ENCODE measurements at regions not wholly inside any gene's neighbourhood (a gene's known extent, or its start where the extent isn't known, plus 50 kb on each side); places are given as distances from the start of the nearest gene placed in this dataset.
"Not testable (repeated sequence)": the region's sequence is repeated elsewhere in the genome, so short reads cannot be mapped to it uniquely, and the experiment has no call there.

GRCh38 chr2:11877764-11878163 lies 131.3 kb downstream of the LPIN1 start:
- no peak overlapping the region for H3K9ac ChIP-seq (ENCODE audit: low read depth, low read length)
- no peaks in the 10 kb centered on the region for H3K4me1 ChIP-seq (ENCODE audit: insufficient read depth, low read length)
- H3K36me3 ChIP-seq (ENCODE audit: insufficient read depth, low read length): no peaks in the 10 kb centered on the region
- H3K9me3 ChIP-seq (ENCODE audit: control insufficient read depth, insufficient read depth, low read length): no peaks in the 10 kb centered on the region

- H3K36me3 ChIP-seq (ENCODE audit: insufficient read depth, low read length); H3K9me3 ChIP-seq (ENCODE audit: control insufficient read depth, insufficient read depth, low read length); H3K4me1 ChIP-seq (ENCODE audit: insufficient read depth, low read length); H3K9ac ChIP-seq (ENCODE audit: low read depth, low read length): not testable (repeated sequence)
These were observed 138.8 kb downstream of the LPIN1 start for GRCh38 chr2:11885253-11885652.

- H3K36me3 ChIP-seq (ENCODE audit: insufficient read depth, low read length); H3K4me1 ChIP-seq (ENCODE audit: insufficient read depth, low read length); H3K9ac ChIP-seq (ENCODE audit: low read depth, low read length); H3K9me3 ChIP-seq (ENCODE audit: control insufficient read depth, insufficient read depth, low read length): not testable (repeated sequence)
These were observed 140.5 kb downstream of the LPIN1 start for GRCh38 chr2:11886899-11887298.

- Histone ChIP-seq H3K9ac (ENCODE audit: low read depth, low read length) (no peak overlapping the region), H3K36me3 (ENCODE audit: insufficient read depth, low read length) (no peaks in the 10 kb centered on the region), H3K4me1 (ENCODE audit: insufficient read depth, low read length) (no peaks in the 10 kb centered on the region), H3K9me3 (ENCODE audit: control insufficient read depth, insufficient read depth, low read length) (peaks cover 4% of the 10 kb centered on the region)
These were observed 142.8 kb downstream of the LPIN1 start for GRCh38 chr2:11889101-11889850.

- H3K4me1 ChIP-seq (ENCODE audit: insufficient read depth, low read length): no peaks in the 10 kb centered on the region
- H3K9ac ChIP-seq (ENCODE audit: low read depth, low read length): no peak overlapping the region
- H3K36me3 ChIP-seq (ENCODE audit: insufficient read depth, low read length): no peaks in the 10 kb centered on the region
- H3K9me3 ChIP-seq (ENCODE audit: control insufficient read depth, insufficient read depth, low read length): peaks cover 4% of the 10 kb centered on the region
These were observed 143.4 kb downstream of the LPIN1 start for GRCh38 chr2:11889854-11890253.

GRCh38 chr2:11891028-11891427 lies 144.6 kb downstream of the LPIN1 start:
- H3K4me1 ChIP-seq (ENCODE audit: insufficient read depth, low read length): peaks cover under 1% of the 10 kb centered on the region; the same call in 1 of the 2 replicates
- peaks cover 4% of the 10 kb centered on the region for H3K9me3 ChIP-seq (ENCODE audit: control insufficient read depth, insufficient read depth, low read length)
- no peak overlapping the region for H3K9ac ChIP-seq (ENCODE audit: low read depth, low read length)
- no peaks in the 10 kb centered on the region for H3K36me3 ChIP-seq (ENCODE audit: insufficient read depth, low read length)

GRCh38 chr2:11891671-11892440 lies 145.4 kb downstream of the LPIN1 start:
- H3K36me3 ChIP-seq (ENCODE audit: insufficient read depth, low read length): no peaks in the 10 kb centered on the region
- peaks cover 8% of the 10 kb centered on the region; the same call in 1 of the 2 replicates for H3K4me1 ChIP-seq (ENCODE audit: insufficient read depth, low read length)
- peaks cover 4% of the 10 kb centered on the region for H3K9me3 ChIP-seq (ENCODE audit: control insufficient read depth, insufficient read depth, low read length)
- H3K9ac ChIP-seq (ENCODE audit: low read depth, low read length): no peak overlapping the region

- H3K9me3 ChIP-seq (ENCODE audit: control insufficient read depth, insufficient read depth, low read length): no peaks in the 10 kb centered on the region
- H3K4me1 ChIP-seq (ENCODE audit: insufficient read depth, low read length): peaks cover 10% of the 10 kb centered on the region; the same call in 1 of the 2 replicates
- no peak overlapping the region for H3K9ac ChIP-seq (ENCODE audit: low read depth, low read length)
- H3K36me3 ChIP-seq (ENCODE audit: insufficient read depth, low read length): no peaks in the 10 kb centered on the region
These were observed 150.0 kb downstream of the LPIN1 start for GRCh38 chr2:11896386-11896785.

GRCh38 chr2:11898576-11898975 lies 152.1 kb downstream of the LPIN1 start:
- Histone ChIP-seq H3K36me3 (ENCODE audit: insufficient read depth, low read length) (no peaks in the 10 kb centered on the region), H3K9me3 (ENCODE audit: control insufficient read depth, insufficient read depth, low read length) (no peaks in the 10 kb centered on the region), H3K4me1 (ENCODE audit: insufficient read depth, low read length) (peaks cover 10% of the 10 kb centered on the region; the same call in 1 of the 2 replicates), H3K9ac (ENCODE audit: low read depth, low read length) (no peak overlapping the region)

GRCh38 chr2:11899264-11899818 lies 152.9 kb downstream of the LPIN1 start:
- Histone ChIP-seq H3K9ac (ENCODE audit: low read depth, low read length) (no peak overlapping the region), H3K9me3 (ENCODE audit: control insufficient read depth, insufficient read depth, low read length) (no peaks in the 10 kb centered on the region), H3K4me1 (ENCODE audit: insufficient read depth, low read length) (peaks cover 10% of the 10 kb centered on the region; the same call in 1 of the 2 replicates), H3K36me3 (ENCODE audit: insufficient read depth, low read length) (no peaks in the 10 kb centered on the region)

- not testable (repeated sequence) for H3K9ac ChIP-seq (ENCODE audit: low read depth, low read length); H3K9me3 ChIP-seq (ENCODE audit: control insufficient read depth, insufficient read depth, low read length); H3K4me1 ChIP-seq (ENCODE audit: insufficient read depth, low read length); H3K36me3 ChIP-seq (ENCODE audit: insufficient read depth, low read length)
These were observed 154.5 kb downstream of the LPIN1 start for GRCh38 chr2:11900891-11901290.

GRCh38 chr2:11901351-11902069 lies 155.1 kb downstream of the LPIN1 start:
- Histone ChIP-seq H3K36me3 (ENCODE audit: insufficient read depth, low read length) (no peaks in the 10 kb centered on the region), H3K9ac (ENCODE audit: low read depth, low read length) (no peak overlapping the region), H3K4me1 (ENCODE audit: insufficient read depth, low read length) (peaks cover 6% of the 10 kb centered on the region; the same call in 1 of the 2 replicates), H3K9me3 (ENCODE audit: control insufficient read depth, insufficient read depth, low read length) (no peaks in the 10 kb centered on the region)

- no peaks in the 10 kb centered on the region for H3K4me1 ChIP-seq (ENCODE audit: insufficient read depth, low read length)
- H3K36me3 ChIP-seq (ENCODE audit: insufficient read depth, low read length): no peaks in the 10 kb centered on the region
- no peak overlapping the region for H3K9ac ChIP-seq (ENCODE audit: low read depth, low read length)
- H3K9me3 ChIP-seq (ENCODE audit: control insufficient read depth, insufficient read depth, low read length): no peaks in the 10 kb centered on the region
These were observed 156.7 kb downstream of the LPIN1 start for GRCh38 chr2:11903085-11903606.

- Histone ChIP-seq H3K9me3 (ENCODE audit: control insufficient read depth, insufficient read depth, low read length) (no peaks in the 10 kb centered on the region), H3K36me3 (ENCODE audit: insufficient read depth, low read length) (no peaks in the 10 kb centered on the region), H3K9ac (ENCODE audit: low read depth, low read length) (no peak overlapping the region), H3K4me1 (ENCODE audit: insufficient read depth, low read length) (no peaks in the 10 kb centered on the region)
These were observed 157.6 kb downstream of the LPIN1 start for GRCh38 chr2:11904029-11904428.
